PC-9 (cell line): ENCODE measurements at regions not wholly inside any gene's neighbourhood (a gene's known extent, or its start where the extent isn't known, plus 50 kb on each side); places are given as distances from the start of the nearest gene placed in this dataset.

Experiments
- BruUV-seq: library from RNA; stranded (reverse); fragments of 400-500 nt; replicated peaks from 2 replicates; lab custom pipeline; 2021; lab: Mats Ljungman, UMichigan
- CTCF ChIA-PET: fragments of 300-600 bp; sonication (Branson Sonifier 250); formaldehyde crosslinking; loops from one replicate; lab custom pipeline; 2022; ENCODE audit warnings: antibody characterized with exemption; lab: Charles Lee
- POLR2A ChIA-PET: fragments of 300-600 bp; sonication (Branson Sonifier 250); formaldehyde crosslinking; loops from one replicate; lab custom pipeline; 2022; ENCODE audit warnings: antibody characterized with exemption; ENCODE audit not compliant: unreplicated experiment; lab: Charles Lee
- DNase-seq, 2 experiments: peaks; one replicate each; pipeline versions ENCODE4 v3.0.0 to v3.0.0-alpha.2; 2015 to 2022; ENCODE audit warnings: mixed read lengths in 1 of 2
- H2AFZ ChIP-seq: fragments of 200-600 bp; sonication (generic); 2 replicates; pipeline ENCODE4 v1.8.1; 2017; ENCODE audit warnings: antibody characterized with exemption
- H3F3A ChIP-seq: fragments of 200-600 bp; sonication (generic); 2 replicates; pipeline ENCODE4 v1.8.1; 2017; ENCODE audit warnings: antibody characterized with exemption, mild to moderate bottlenecking, low read depth; ENCODE audit not compliant: insufficient read depth
- H3K27ac ChIP-seq: fragments of 200-600 bp; sonication (generic); 2 replicates; pipeline ENCODE4 v1.6.1; 2016; ENCODE audit warnings: mixed run types
- H3K27me3 ChIP-seq: fragments of 200-600 bp; sonication (generic); 2 replicates; pipeline ENCODE4 v1.6.1; 2016; ENCODE audit warnings: low read depth, mixed run types; ENCODE audit not compliant: insufficient read depth
- H3K36me3 ChIP-seq: fragments of 200-600 bp; sonication (generic); 2 replicates; pipeline ENCODE4 v1.6.1; 2016; ENCODE audit warnings: low read depth, mixed run types
- H3K4me1 ChIP-seq: fragments of 200-600 bp; sonication (generic); replicated peaks from 2 replicates; pipeline ENCODE4 v1.6.1; 2016; ENCODE audit warnings: mixed run types; ENCODE audit not compliant: insufficient read depth
- H3K4me2 ChIP-seq: fragments of 200-600 bp; sonication (generic); 2 replicates; pipeline ENCODE4 v1.6.1; 2017; ENCODE audit warnings: mixed run types
- H3K4me3 ChIP-seq: fragments of 200-600 bp; sonication (generic); 2 replicates; pipeline ENCODE4 v1.6.1; 2016; ENCODE audit warnings: mixed run types
- H3K79me2 ChIP-seq: fragments of 200-600 bp; sonication (generic); 2 replicates; pipeline ENCODE4 v1.6.1; 2017; ENCODE audit warnings: low read depth, mixed run types
- H3K9me2 ChIP-seq: fragments of 200-600 bp; sonication (generic); 2 replicates; pipeline ENCODE4 v1.8.1; 2017; ENCODE audit warnings: mild to moderate bottlenecking; ENCODE audit not compliant: insufficient read depth
- H3K9me3 ChIP-seq: fragments of 200-600 bp; sonication (generic); 2 replicates; pipeline ENCODE4 v1.8.1; 2016; ENCODE audit warnings: low read depth; ENCODE audit not compliant: insufficient read depth
- H4K20me1 ChIP-seq: fragments of 200-600 bp; sonication (generic); 2 replicates; pipeline ENCODE4 v1.8.1; 2017; ENCODE audit not compliant: insufficient read depth
- CTCF ChIP-seq: fragments of 200-600 bp; sonication (generic); conservative IDR thresholded peaks from 2 replicates; pipeline ENCODE4 v1.6.1; 2017; ENCODE audit warnings: mixed run types, antibody characterized with exemption, mild to moderate bottlenecking, moderate library complexity
- EZH2 ChIP-seq: fragments of 200-600 bp; sonication (generic); IDR thresholded peaks from 2 replicates; pipeline ENCODE4 v1.8.0; 2017; ENCODE audit warnings: antibody characterized with exemption, low read depth
- intact Hi-C: fragments of 100-400 bp; cut with micrococcal nuclease; formaldehyde crosslinking; loops from one replicate; pipeline ENCODE4 v1.10.0; 2022; ENCODE audit not compliant: unreplicated experiment

GRCh38 chr18:43936176-43936575 lies 658.9 kb upstream of the SYT4 start:
- ChIA-PET POLR2A (no interaction called here), CTCF (no interaction called here)
- H3K27ac ChIP-seq = no peak overlapping the region
- no peak overlapping the region for H3K4me3 ChIP-seq
- TF ChIP-seq CTCF (no peak), EZH2 (no peak)
- H3K4me1 ChIP-seq = no peaks in the 10 kb centered on the region
- no TSS peak for BruUV-seq
- intact Hi-C loops = no loop called here
- H3K9me2 ChIP-seq = no peaks in the 10 kb centered on the region
- H3K79me2 ChIP-seq = no peaks in the 10 kb centered on the region
- no peaks in the 10 kb centered on the region for H3K27me3 ChIP-seq
- H2AFZ ChIP-seq = no peak overlapping the region
- no peaks in the 10 kb centered on the region for H3K36me3 ChIP-seq
- H3F3A ChIP-seq = no peaks in the 10 kb centered on the region
- no peaks in the 10 kb centered on the region for H4K20me1 ChIP-seq
- no peaks in the 10 kb centered on the region for H3K9me3 ChIP-seq
- DNase-seq = no peak
- H3K4me2 ChIP-seq = no peak overlapping the region

GRCh38 chr18:43949291-43949690 lies 672.0 kb upstream of the SYT4 start:
- no peak overlapping the region for H2AFZ ChIP-seq
- POLR2A ChIA-PET = no interaction called here
- CTCF ChIA-PET = no interaction called here
- H3K4me2 ChIP-seq = no peak overlapping the region
- no peaks in the 10 kb centered on the region for H3K27me3 ChIP-seq
- H3K9me3 ChIP-seq = no peaks in the 10 kb centered on the region
- H3K36me3 ChIP-seq = no peaks in the 10 kb centered on the region
- no peak overlapping the region for H3K4me3 ChIP-seq
- intact Hi-C loops = no loop called here
- no peaks in the 10 kb centered on the region for H3K4me1 ChIP-seq
- H4K20me1 ChIP-seq = no peaks in the 10 kb centered on the region
- DNase-seq = no peak
- H3K9me2 ChIP-seq = no peaks in the 10 kb centered on the region
- no TSS peak for BruUV-seq
- no peak for TF ChIP-seq EZH2
- TF ChIP-seq CTCF = no peak
- no peaks in the 10 kb centered on the region for H3F3A ChIP-seq
- no peaks in the 10 kb centered on the region for H3K79me2 ChIP-seq
- no peak overlapping the region for H3K27ac ChIP-seq

DNA sequence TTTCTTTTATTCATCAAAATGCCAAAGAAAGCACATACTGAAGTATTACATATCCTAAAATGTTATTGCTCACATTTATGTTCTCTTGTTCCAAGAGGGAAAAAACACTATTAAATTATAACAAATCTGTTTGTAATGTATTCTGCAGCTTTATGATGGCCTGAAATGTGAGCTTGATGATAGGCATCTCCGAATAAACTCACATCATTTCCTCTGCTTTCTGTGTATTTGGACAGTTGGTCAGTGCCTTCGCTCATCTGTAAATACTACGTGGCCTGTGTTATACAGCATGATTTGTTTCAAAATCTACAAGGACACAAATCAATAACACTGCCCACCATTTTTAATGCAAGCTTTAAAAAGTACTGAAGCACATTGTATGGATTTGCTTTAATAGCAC lies 672.8 kb upstream of the SYT4 start:
- intact Hi-C loops = no loop called here
- H3K4me1 ChIP-seq = no peaks in the 10 kb centered on the region
- no peak overlapping the region for H3K4me2 ChIP-seq
- no peak overlapping the region for H2AFZ ChIP-seq
- no peak overlapping the region for H3K27ac ChIP-seq
- TF ChIP-seq CTCF (no peak), EZH2 (no peak)
- H3K36me3 ChIP-seq = no peaks in the 10 kb centered on the region
- POLR2A ChIA-PET = no interaction called here
- DNase-seq = no peak
- H3K79me2 ChIP-seq = no peaks in the 10 kb centered on the region
- no peaks in the 10 kb centered on the region for H3K9me3 ChIP-seq
- BruUV-seq = no TSS peak
- H3K27me3 ChIP-seq = no peaks in the 10 kb centered on the region
- no peaks in the 10 kb centered on the region for H3F3A ChIP-seq
- H3K4me3 ChIP-seq = no peak overlapping the region
- CTCF ChIA-PET = no interaction called here
- H4K20me1 ChIP-seq = no peaks in the 10 kb centered on the region
- no peaks in the 10 kb centered on the region for H3K9me2 ChIP-seq
